ENCODE measurements at regions not wholly inside any gene's neighbourhood (a gene's known extent, or its start where the extent isn't known, plus 50 kb on each side); places are given as distances from the start of the nearest gene placed in this dataset.
"Not testable (repeated sequence)": the region's sequence is repeated elsewhere in the genome, so short reads cannot be mapped to it uniquely, and the experiment has no call there.

GRCh38 chr19:31031455-31031854 is 317.8 kb downstream of the TSHZ3 start:
- TF ChIP-seq EZH2 (IDR thresholded peaks at IDR 0.05; ENCODE audit: borderline replicate concordance); EZH2phosphoT487 (IDR thresholded peaks at IDR 0.05; ENCODE audit: low read depth, severe bottlenecking, unreplicated experiment): not testable (repeated sequence)
- TF ChIP-seq, protein P1, sequence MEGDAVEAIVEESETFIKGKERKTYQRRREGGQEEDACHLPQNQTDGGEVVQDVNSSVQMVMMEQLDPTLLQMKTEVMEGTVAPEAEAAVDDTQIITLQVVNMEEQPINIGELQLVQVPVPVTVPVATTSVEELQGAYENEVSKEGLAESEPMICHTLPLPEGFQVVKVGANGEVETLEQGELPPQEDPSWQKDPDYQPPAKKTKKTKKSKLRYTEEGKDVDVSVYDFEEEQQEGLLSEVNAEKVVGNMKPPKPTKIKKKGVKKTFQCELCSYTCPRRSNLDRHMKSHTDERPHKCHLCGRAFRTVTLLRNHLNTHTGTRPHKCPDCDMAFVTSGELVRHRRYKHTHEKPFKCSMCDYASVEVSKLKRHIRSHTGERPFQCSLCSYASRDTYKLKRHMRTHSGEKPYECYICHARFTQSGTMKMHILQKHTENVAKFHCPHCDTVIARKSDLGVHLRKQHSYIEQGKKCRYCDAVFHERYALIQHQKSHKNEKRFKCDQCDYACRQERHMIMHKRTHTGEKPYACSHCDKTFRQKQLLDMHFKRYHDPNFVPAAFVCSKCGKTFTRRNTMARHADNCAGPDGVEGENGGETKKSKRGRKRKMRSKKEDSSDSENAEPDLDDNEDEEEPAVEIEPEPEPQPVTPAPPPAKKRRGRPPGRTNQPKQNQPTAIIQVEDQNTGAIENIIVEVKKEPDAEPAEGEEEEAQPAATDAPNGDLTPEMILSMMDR (IDR thresholded peaks at IDR 0.05; ENCODE audit: poor library complexity), result not testable (repeated sequence)

Data from hepatocyte (in vitro differentiated cells).